ENCODE measurements at regions not wholly inside any gene's neighbourhood (a gene's known extent, or its start where the extent isn't known, plus 50 kb on each side); places are given as distances from the start of the nearest gene placed in this dataset.

DNA sequence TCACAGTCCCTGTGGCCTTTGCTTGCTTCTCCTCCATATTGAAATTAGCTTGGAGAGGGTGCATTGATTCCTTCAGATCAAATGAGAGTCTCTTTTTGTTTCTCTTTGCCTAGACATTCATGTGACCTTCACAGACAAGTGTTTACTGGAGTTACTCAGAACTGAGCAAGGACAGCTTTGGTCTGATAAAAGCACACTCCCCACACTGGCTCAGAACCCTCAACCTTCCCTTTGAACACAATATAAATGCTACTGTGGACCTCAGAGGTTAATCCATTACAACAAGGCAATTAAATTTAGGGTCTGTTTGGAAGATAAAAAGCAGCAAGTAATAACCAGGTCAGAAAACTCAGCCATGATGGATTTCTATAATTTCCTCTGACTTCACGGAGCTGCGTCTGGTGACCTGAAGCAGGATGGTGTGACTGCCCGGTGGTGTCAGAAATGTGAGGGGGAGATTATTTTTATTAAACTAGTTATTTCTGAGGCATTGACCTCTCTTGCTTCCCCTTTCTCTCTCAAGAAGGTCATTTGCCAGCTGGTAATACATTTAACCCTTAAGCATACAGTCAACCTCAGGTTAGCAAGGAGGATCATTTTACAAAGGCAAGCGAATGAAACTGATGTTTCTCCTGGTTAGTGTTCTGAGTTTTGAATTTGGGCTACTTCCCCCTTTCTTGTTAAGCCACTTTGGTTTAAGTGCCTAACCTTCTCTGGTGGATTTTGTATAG, 208.2 kb downstream of the CLIC5 start:
- Mint-ChIP-seq H3K9me3 (no peaks in the 10 kb centered on the region), H3K4me3 (no peak overlapping the region), H3K4me1 (ENCODE audit: low read depth) (peaks cover 2% of the 10 kb centered on the region), H3K27me3 (ENCODE audit: low read depth) (peaks cover 1% of the 10 kb centered on the region), H3K36me3 (ENCODE audit: insufficient read depth) (no peaks in the 10 kb centered on the region)
- DNase-seq = no peak
- no peak for ATAC-seq

GRCh38 chr6:45806172-45806571, 209.5 kb downstream of the CLIC5 start:
- DNase-seq (no peak), ATAC-seq (no peak)
- H3K9me3 Mint-ChIP-seq = no peaks in the 10 kb centered on the region
- H3K27me3 Mint-ChIP-seq (ENCODE audit: low read depth) = peaks cover 1% of the 10 kb centered on the region
- no peaks in the 10 kb centered on the region for H3K36me3 Mint-ChIP-seq (ENCODE audit: insufficient read depth)
- H3K4me3 Mint-ChIP-seq = no peak overlapping the region
- H3K4me1 Mint-ChIP-seq (ENCODE audit: low read depth) = peaks cover 10% of the 10 kb centered on the region

GRCh38 chr6:45803071-45803470, 212.6 kb downstream of the CLIC5 start:
- peaks cover 15% of the 10 kb centered on the region for H3K4me1 Mint-ChIP-seq (ENCODE audit: low read depth)
- no peak for ATAC-seq
- no peaks in the 10 kb centered on the region for H3K36me3 Mint-ChIP-seq (ENCODE audit: insufficient read depth)
- no peak overlapping the region for H3K4me3 Mint-ChIP-seq
- no peaks in the 10 kb centered on the region for H3K27me3 Mint-ChIP-seq (ENCODE audit: low read depth)
- no peaks in the 10 kb centered on the region for H3K9me3 Mint-ChIP-seq
- DNase-seq = no peak

DNA sequence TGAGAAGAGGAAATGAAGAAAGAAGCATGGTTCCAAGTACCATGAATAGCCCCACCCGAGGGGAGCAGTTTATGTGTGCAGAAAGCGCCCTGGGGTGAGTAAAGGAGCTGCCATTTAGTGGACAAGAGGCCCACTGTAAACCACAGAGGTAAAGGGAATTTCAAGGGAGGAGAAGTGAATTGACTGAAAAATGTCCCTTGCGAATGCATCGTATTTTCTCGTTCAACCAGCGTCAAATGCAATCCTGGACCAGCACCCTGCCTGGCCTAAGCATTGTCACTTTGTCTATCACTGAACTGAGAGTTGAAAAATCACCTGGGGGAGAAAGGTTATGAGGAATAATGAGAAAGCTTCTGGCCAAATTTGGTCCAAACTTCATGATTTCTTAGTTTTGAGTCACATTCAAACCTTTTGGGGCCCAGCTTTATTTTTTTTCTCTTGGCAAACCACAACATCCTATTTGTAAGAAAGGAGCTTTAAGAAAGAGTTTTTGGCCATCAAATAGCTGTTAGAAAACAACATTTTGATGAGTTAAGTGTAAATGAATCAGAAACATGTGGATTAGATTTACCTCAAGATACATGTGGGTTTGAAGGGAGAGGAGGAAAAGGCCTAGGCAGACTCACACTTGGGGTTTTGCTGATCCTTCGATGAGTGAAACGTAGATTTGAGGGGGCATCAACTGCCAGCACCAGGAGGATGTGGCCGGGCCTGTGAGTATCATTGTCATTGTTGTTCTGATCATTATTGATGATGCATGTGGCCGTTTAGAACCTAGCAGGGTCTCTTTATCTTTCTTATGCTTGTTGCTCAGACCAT, 214.0 kb downstream of the CLIC5 start:
- H3K9me3 Mint-ChIP-seq = no peaks in the 10 kb centered on the region
- H3K4me3 Mint-ChIP-seq = no peak overlapping the region
- H3K36me3 Mint-ChIP-seq (ENCODE audit: insufficient read depth) = no peaks in the 10 kb centered on the region
- peak; percentile 90 to 94 for ATAC-seq
- peaks cover 15% of the 10 kb centered on the region for H3K4me1 Mint-ChIP-seq (ENCODE audit: low read depth)
- DNase-seq = no peak
- H3K27me3 Mint-ChIP-seq (ENCODE audit: low read depth) = no peaks in the 10 kb centered on the region

DNA sequence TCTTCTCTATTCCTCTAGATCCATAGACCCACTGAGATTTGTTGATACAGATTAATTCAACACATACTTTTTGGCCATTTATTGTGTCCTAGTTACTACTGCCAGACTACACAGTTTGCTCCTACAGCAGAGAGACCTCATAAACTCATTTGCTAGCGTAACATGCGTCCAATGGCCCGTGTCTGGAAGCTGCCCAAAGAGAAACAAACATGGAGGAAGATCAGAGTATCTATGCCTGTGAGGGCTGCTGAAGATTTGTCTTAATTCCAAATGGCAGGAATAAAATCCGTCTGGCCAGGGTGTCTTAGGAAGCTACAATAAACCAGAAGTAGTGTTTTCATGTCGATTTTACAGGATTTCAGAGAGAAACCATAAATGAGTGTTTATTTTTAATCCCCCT, 214.7 kb downstream of the CLIC5 start:
- H3K9me3 Mint-ChIP-seq = no peaks in the 10 kb centered on the region
- no peaks in the 10 kb centered on the region for H3K36me3 Mint-ChIP-seq (ENCODE audit: insufficient read depth)
- H3K4me3 Mint-ChIP-seq = no peak overlapping the region
- H3K27me3 Mint-ChIP-seq (ENCODE audit: low read depth) = no peaks in the 10 kb centered on the region
- DNase-seq (no peak), ATAC-seq (no peak)
- H3K4me1 Mint-ChIP-seq (ENCODE audit: low read depth) = peaks cover 15% of the 10 kb centered on the region

DNA sequence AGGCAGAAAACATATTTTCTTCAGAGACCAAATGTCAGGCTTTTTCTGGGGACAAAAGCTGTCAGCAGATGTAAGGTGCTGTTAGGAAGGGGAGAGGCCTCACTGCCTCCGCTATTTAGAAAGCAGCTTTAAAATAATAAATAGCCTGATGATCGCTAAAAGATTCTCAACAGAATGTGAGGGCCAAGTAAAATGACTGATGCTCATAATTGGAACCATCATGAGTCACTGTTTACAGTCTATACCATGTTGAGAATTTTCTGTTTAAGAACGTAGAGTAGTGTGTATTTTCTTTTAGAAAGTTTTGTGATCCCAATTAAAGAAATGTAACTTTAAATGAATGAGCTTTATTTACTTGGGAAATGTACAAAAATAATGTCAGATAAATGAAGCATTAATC, 220.0 kb downstream of the CLIC5 start:
- no peak overlapping the region for H3K4me3 Mint-ChIP-seq
- DNase-seq = no peak
- H3K36me3 Mint-ChIP-seq (ENCODE audit: insufficient read depth) = no peaks in the 10 kb centered on the region

DNA sequence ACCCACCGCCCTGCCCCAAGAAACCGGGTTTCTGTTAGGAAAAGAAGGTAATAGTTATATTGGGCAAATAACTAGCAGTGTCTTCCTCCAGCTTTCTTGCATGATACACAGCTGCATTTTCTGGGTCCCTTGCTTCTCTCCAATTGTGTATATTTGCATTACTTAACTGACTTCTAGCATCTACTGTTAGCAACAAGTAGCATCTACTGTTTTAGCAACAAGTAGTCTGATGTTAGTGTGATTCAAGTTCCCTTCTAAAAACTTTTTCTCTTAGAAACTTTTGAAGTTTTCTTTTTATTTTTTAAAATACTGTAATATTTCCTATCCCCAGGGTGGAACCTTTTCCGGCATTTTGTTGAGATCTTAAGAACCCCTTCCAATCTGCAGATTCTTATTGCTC, 221.2 kb downstream of the CLIC5 start:
- Mint-ChIP-seq H3K4me1 (ENCODE audit: low read depth) (peaks cover 6% of the 10 kb centered on the region), H3K9me3 (no peaks in the 10 kb centered on the region), H3K4me3 (no peak overlapping the region), H3K27me3 (ENCODE audit: low read depth) (no peaks in the 10 kb centered on the region), H3K36me3 (ENCODE audit: insufficient read depth) (no peaks in the 10 kb centered on the region)
- ATAC-seq (no peak), DNase-seq (no peak)

More for the DNA sequence above, 220.0 kb downstream of the CLIC5 start:
- ATAC-seq = no peak
- Mint-ChIP-seq H3K9me3 (no peaks in the 10 kb centered on the region), H3K4me1 (ENCODE audit: low read depth) (peaks cover 7% of the 10 kb centered on the region), H3K27me3 (ENCODE audit: low read depth) (no peaks in the 10 kb centered on the region)

GRCh38 chr6:45791211-45792168, 224.2 kb downstream of the CLIC5 start:
- no peaks in the 10 kb centered on the region for H3K9me3 Mint-ChIP-seq
- H3K4me3 Mint-ChIP-seq = no peak overlapping the region
- DNase-seq (no peak), ATAC-seq (no peak)
- peaks cover 6% of the 10 kb centered on the region for H3K4me1 Mint-ChIP-seq (ENCODE audit: low read depth)
- no peaks in the 10 kb centered on the region for H3K27me3 Mint-ChIP-seq (ENCODE audit: low read depth)
- H3K36me3 Mint-ChIP-seq (ENCODE audit: insufficient read depth) = no peaks in the 10 kb centered on the region

- Mint-ChIP-seq H3K36me3 (ENCODE audit: insufficient read depth) (no peaks in the 10 kb centered on the region), H3K4me1 (ENCODE audit: low read depth) (peaks cover 6% of the 10 kb centered on the region), H3K9me3 (no peaks in the 10 kb centered on the region), H3K27me3 (ENCODE audit: low read depth) (no peaks in the 10 kb centered on the region), H3K4me3 (no peak overlapping the region)
- DNase-seq (no peak), ATAC-seq (no peak)
Measured at GRCh38 chr6:45789238-45789637, 226.4 kb downstream of the CLIC5 start.

GRCh38 chr6:45787384-45787783, 228.3 kb downstream of the CLIC5 start:
- ATAC-seq = no peak
- Mint-ChIP-seq H3K9me3 (no peaks in the 10 kb centered on the region), H3K4me3 (no peak overlapping the region), H3K27me3 (ENCODE audit: low read depth) (no peaks in the 10 kb centered on the region), H3K4me1 (ENCODE audit: low read depth) (peaks cover 6% of the 10 kb centered on the region), H3K36me3 (ENCODE audit: insufficient read depth) (no peaks in the 10 kb centered on the region)
- no peak for DNase-seq

- Mint-ChIP-seq H3K4me3 (no peak overlapping the region), H3K4me1 (ENCODE audit: low read depth) (peaks cover 6% of the 10 kb centered on the region), H3K9me3 (no peaks in the 10 kb centered on the region), H3K27me3 (ENCODE audit: low read depth) (no peaks in the 10 kb centered on the region), H3K36me3 (ENCODE audit: insufficient read depth) (no peaks in the 10 kb centered on the region)
- ATAC-seq (no peak), DNase-seq (no peak)
Measured at GRCh38 chr6:45786355-45786781, 229.3 kb downstream of the CLIC5 start.

DNA sequence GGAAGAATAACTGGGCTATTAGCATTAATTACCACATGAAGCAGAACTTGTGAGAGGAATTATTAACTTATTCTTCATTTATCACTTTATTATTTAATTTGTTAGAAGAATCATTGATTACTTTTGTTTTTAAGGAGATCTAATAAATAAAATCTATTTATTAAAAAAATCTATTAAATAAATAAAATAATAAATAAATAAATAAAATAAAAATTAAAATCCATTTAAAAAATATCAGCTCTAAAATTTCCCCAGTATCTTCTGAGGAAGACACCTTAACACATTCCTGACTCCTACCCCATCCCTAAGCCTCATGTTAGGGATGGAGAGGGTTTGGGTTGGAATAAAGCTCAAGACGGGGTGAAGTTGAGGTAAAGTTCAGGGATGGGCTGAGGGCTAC, 231.4 kb downstream of the CLIC5 start:
- no peaks in the 10 kb centered on the region for H3K27me3 Mint-ChIP-seq (ENCODE audit: low read depth)
- no peak for ATAC-seq
- no peak overlapping the region for H3K4me3 Mint-ChIP-seq
- no peaks in the 10 kb centered on the region for H3K4me1 Mint-ChIP-seq (ENCODE audit: low read depth)
- no peaks in the 10 kb centered on the region for H3K36me3 Mint-ChIP-seq (ENCODE audit: insufficient read depth)
- no peak for DNase-seq
- H3K9me3 Mint-ChIP-seq = no peaks in the 10 kb centered on the region

DNA sequence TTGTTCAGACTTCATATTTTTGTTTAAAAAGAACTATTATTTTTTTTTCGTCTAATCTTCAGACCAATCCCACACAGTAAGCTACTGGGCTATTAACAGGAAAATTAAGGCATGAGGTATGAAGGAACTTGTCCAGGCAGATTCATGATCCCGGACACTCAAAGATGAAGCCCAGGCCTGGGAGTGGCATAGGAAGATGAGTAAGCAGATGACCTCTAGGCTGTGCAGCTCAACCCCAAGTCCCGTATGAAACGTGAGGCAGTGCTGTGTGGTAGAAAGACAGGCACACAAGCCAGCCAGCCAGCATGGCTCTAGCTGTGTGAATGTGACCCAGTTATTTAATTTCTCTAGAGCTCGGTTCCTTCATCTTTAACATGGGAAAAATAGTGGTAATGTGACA, 231.9 kb downstream of the CLIC5 start:
- Mint-ChIP-seq H3K4me3 (no peak overlapping the region), H3K27me3 (ENCODE audit: low read depth) (no peaks in the 10 kb centered on the region), H3K36me3 (ENCODE audit: insufficient read depth) (no peaks in the 10 kb centered on the region), H3K4me1 (ENCODE audit: low read depth) (no peaks in the 10 kb centered on the region), H3K9me3 (no peaks in the 10 kb centered on the region)
- ATAC-seq (no peak), DNase-seq (no peak)

GRCh38 chr6:45781890-45782289, 233.8 kb downstream of the CLIC5 start:
- no peak for DNase-seq
- no peaks in the 10 kb centered on the region for H3K4me1 Mint-ChIP-seq (ENCODE audit: low read depth)
- H3K9me3 Mint-ChIP-seq = no peaks in the 10 kb centered on the region
- no peak overlapping the region for H3K4me3 Mint-ChIP-seq
- no peaks in the 10 kb centered on the region for H3K36me3 Mint-ChIP-seq (ENCODE audit: insufficient read depth)
- H3K27me3 Mint-ChIP-seq (ENCODE audit: low read depth) = no peaks in the 10 kb centered on the region
- ATAC-seq = no peak
